ENCODE measurements at regions not wholly inside any gene's neighbourhood (a gene's known extent, or its start where the extent isn't known, plus 50 kb on each side); places are given as distances from the start of the nearest gene placed in this dataset.

DNA sequence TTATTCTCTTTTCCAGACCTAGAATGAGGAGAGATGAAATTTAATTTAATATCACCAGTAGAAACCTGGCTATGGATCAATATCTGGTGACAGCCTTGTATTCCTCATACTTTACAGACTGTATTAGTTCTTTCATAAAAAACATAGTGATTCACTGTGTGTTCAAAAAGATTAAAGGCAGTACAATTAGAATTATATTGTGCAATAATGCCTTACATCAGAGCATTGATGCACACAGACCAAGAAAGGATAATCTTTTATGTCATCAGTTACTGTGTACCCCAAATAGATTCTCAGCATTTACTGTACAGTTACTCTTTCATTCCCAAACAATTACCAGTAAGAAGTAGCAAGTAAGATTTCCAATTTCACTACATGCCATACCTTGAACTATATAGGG lies 260.5 kb upstream of the ANXA10 start:
- H3K4me1 Mint-ChIP-seq = peaks cover 16% of the 10 kb centered on the region
- CTCF ChIA-PET = no interaction called here

DNA sequence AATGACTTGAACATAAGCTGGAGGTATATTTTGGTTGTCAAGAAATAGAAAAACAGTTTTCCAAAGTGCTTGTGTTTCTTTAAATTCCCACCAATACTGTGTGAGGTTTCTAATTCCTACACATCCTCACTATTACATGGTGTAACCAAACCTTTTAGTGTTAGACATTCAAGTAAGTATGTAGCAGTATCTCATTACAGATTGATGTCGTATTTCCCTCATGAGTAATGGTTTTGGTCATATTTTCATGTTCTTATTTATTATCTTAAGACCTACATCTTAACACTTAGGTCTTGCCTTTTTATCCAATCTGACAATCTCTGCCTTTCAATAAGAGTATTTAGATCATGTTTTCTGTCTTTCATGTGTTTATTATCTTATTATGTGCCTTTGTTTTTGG lies 253.7 kb upstream of the ANXA10 start:
- CTCF ChIA-PET = no interaction called here
- Mint-ChIP-seq H3K4me1 (peaks cover 4% of the 10 kb centered on the region), H3K27me3 (ENCODE audit: low read depth) (no peaks in the 10 kb centered on the region), H3K36me3 (no peaks in the 10 kb centered on the region; the same call in 1 of the 2 replicates), H3K4me3 (no peak overlapping the region), H3K9me3 (peaks cover 3% of the 10 kb centered on the region), H3K27ac (no peak overlapping the region)
- TF ChIP-seq, protein P1, sequence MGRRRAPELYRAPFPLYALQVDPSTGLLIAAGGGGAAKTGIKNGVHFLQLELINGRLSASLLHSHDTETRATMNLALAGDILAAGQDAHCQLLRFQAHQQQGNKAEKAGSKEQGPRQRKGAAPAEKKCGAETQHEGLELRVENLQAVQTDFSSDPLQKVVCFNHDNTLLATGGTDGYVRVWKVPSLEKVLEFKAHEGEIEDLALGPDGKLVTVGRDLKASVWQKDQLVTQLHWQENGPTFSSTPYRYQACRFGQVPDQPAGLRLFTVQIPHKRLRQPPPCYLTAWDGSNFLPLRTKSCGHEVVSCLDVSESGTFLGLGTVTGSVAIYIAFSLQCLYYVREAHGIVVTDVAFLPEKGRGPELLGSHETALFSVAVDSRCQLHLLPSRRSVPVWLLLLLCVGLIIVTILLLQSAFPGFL (CRISPR knock-in tag; IDR thresholded peaks at IDR 0.05; ENCODE audit: borderline replicate concordance) = no peak
- TF ChIP-seq OVOL2 (CRISPR knock-in tag; IDR thresholded peaks at IDR 0.05; ENCODE audit: borderline replicate concordance) = no peak
- TF ChIP-seq, protein P2, sequence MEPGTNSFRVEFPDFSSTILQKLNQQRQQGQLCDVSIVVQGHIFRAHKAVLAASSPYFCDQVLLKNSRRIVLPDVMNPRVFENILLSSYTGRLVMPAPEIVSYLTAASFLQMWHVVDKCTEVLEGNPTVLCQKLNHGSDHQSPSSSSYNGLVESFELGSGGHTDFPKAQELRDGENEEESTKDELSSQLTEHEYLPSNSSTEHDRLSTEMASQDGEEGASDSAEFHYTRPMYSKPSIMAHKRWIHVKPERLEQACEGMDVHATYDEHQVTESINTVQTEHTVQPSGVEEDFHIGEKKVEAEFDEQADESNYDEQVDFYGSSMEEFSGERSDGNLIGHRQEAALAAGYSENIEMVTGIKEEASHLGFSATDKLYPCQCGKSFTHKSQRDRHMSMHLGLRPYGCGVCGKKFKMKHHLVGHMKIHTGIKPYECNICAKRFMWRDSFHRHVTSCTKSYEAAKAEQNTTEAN (CRISPR knock-in tag; IDR thresholded peaks at IDR 0.05) = no peak
- TF ChIP-seq, protein P3, sequence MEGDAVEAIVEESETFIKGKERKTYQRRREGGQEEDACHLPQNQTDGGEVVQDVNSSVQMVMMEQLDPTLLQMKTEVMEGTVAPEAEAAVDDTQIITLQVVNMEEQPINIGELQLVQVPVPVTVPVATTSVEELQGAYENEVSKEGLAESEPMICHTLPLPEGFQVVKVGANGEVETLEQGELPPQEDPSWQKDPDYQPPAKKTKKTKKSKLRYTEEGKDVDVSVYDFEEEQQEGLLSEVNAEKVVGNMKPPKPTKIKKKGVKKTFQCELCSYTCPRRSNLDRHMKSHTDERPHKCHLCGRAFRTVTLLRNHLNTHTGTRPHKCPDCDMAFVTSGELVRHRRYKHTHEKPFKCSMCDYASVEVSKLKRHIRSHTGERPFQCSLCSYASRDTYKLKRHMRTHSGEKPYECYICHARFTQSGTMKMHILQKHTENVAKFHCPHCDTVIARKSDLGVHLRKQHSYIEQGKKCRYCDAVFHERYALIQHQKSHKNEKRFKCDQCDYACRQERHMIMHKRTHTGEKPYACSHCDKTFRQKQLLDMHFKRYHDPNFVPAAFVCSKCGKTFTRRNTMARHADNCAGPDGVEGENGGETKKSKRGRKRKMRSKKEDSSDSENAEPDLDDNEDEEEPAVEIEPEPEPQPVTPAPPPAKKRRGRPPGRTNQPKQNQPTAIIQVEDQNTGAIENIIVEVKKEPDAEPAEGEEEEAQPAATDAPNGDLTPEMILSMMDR (IDR thresholded peaks at IDR 0.05) = no peak
- TF ChIP-seq ZNF138 (CRISPR knock-in tag; conservative IDR thresholded peaks at IDR 0.05) = no peak
- no peak for TF ChIP-seq MXD4 (CRISPR knock-in tag; IDR thresholded peaks at IDR 0.05; ENCODE audit: borderline replicate concordance)
- no peak for TF ChIP-seq ZNF671 (CRISPR knock-in tag; IDR thresholded peaks at IDR 0.05)
- TF ChIP-seq, protein P4, sequence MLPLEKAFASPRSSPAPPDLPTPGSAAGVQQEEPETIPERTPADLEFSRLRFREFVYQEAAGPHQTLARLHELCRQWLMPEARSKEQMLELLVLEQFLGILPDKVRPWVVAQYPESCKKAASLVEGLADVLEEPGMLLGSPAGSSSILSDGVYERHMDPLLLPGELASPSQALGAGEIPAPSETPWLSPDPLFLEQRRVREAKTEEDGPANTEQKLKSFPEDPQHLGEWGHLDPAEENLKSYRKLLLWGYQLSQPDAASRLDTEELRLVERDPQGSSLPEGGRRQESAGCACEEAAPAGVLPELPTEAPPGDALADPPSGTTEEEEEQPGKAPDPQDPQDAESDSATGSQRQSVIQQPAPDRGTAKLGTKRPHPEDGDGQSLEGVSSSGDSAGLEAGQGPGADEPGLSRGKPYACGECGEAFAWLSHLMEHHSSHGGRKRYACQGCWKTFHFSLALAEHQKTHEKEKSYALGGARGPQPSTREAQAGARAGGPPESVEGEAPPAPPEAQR (CRISPR knock-in tag; IDR thresholded peaks at IDR 0.05) = no peak
- TF ChIP-seq, protein P5, sequence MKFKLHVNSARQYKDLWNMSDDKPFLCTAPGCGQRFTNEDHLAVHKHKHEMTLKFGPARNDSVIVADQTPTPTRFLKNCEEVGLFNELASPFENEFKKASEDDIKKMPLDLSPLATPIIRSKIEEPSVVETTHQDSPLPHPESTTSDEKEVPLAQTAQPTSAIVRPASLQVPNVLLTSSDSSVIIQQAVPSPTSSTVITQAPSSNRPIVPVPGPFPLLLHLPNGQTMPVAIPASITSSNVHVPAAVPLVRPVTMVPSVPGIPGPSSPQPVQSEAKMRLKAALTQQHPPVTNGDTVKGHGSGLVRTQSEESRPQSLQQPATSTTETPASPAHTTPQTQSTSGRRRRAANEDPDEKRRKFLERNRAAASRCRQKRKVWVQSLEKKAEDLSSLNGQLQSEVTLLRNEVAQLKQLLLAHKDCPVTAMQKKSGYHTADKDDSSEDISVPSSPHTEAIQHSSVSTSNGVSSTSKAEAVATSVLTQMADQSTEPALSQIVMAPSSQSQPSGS (CRISPR knock-in tag; IDR thresholded peaks at IDR 0.05; ENCODE audit: borderline replicate concordance, low read depth) = no peak
- TF ChIP-seq ESRRA (CRISPR knock-in tag; IDR thresholded peaks at IDR 0.05; ENCODE audit: borderline replicate concordance) = no peak
- TF ChIP-seq, protein P6, sequence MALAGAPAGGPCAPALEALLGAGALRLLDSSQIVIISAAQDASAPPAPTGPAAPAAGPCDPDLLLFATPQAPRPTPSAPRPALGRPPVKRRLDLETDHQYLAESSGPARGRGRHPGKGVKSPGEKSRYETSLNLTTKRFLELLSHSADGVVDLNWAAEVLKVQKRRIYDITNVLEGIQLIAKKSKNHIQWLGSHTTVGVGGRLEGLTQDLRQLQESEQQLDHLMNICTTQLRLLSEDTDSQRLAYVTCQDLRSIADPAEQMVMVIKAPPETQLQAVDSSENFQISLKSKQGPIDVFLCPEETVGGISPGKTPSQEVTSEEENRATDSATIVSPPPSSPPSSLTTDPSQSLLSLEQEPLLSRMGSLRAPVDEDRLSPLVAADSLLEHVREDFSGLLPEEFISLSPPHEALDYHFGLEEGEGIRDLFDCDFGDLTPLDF (CRISPR knock-in tag; IDR thresholded peaks at IDR 0.05) = no peak
- no peak for TF ChIP-seq SMAD3 (CRISPR knock-in tag; IDR thresholded peaks at IDR 0.05; ENCODE audit: borderline replicate concordance)
- TF ChIP-seq CREB1 (CRISPR knock-in tag; IDR thresholded peaks at IDR 0.05) = no peak
- POLR2A ChIA-PET = no interaction called here
- DNase-seq (ENCODE audit: low spot score) (no peak), ATAC-seq (no peak)

More for the DNA sequence above, 260.5 kb upstream of the ANXA10 start:
- Mint-ChIP-seq H3K27ac (no peak overlapping the region), H3K27me3 (ENCODE audit: low read depth) (no peaks in the 10 kb centered on the region), H3K9me3 (no peaks in the 10 kb centered on the region), H3K36me3 (no peaks in the 10 kb centered on the region), H3K4me3 (no peak overlapping the region)
- POLR2A ChIA-PET = no interaction called here
- DNase-seq (ENCODE audit: low spot score) (no peak), ATAC-seq (no peak)
- TF ChIP-seq HMGA2 (CRISPR knock-in tag; IDR thresholded peaks at IDR 0.05) (no peak), CREM (CRISPR knock-in tag; IDR thresholded peaks at IDR 0.05) (no peak), TEAD4 (CRISPR knock-in tag; IDR thresholded peaks at IDR 0.05) (no peak), NR1H2 (CRISPR knock-in tag; IDR thresholded peaks at IDR 0.05) (no peak)
- TF ChIP-seq, protein P5 (CRISPR knock-in tag; IDR thresholded peaks at IDR 0.05; ENCODE audit: borderline replicate concordance, low read depth) = no peak
- TF ChIP-seq, protein P7, sequence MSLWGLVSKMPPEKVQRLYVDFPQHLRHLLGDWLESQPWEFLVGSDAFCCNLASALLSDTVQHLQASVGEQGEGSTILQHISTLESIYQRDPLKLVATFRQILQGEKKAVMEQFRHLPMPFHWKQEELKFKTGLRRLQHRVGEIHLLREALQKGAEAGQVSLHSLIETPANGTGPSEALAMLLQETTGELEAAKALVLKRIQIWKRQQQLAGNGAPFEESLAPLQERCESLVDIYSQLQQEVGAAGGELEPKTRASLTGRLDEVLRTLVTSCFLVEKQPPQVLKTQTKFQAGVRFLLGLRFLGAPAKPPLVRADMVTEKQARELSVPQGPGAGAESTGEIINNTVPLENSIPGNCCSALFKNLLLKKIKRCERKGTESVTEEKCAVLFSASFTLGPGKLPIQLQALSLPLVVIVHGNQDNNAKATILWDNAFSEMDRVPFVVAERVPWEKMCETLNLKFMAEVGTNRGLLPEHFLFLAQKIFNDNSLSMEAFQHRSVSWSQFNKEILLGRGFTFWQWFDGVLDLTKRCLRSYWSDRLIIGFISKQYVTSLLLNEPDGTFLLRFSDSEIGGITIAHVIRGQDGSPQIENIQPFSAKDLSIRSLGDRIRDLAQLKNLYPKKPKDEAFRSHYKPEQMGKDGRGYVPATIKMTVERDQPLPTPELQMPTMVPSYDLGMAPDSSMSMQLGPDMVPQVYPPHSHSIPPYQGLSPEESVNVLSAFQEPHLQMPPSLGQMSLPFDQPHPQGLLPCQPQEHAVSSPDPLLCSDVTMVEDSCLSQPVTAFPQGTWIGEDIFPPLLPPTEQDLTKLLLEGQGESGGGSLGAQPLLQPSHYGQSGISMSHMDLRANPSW (CRISPR knock-in tag; conservative IDR thresholded peaks at IDR 0.05; ENCODE audit: low read depth) = no peak
